DND-41 (cell line): ENCODE measurements at regions not wholly inside any gene's neighbourhood (a gene's known extent, or its start where the extent isn't known, plus 50 kb on each side); places are given as distances from the start of the nearest gene placed in this dataset.

ENCODE experiments used
- CTCF ChIP-seq: IDR thresholded peaks from 2 replicates; pipeline ENCODE4 v1.5.1; 2012; ENCODE audit warnings: borderline replicate concordance, low read length, moderate library complexity, mild to moderate bottlenecking; ENCODE audit not compliant: poor library complexity, severe bottlenecking; ENCODE audit errors: extremely low read depth
- EZH2 ChIP-seq: IDR thresholded peaks from 3 replicates; pipeline ENCODE4 v1.6.1; 2012; ENCODE audit warnings: borderline replicate concordance, low read depth, mild to moderate bottlenecking, moderate library complexity, low read length, inconsistent platforms; ENCODE audit not compliant: severe bottlenecking

GRCh38 chr1:87706779-87707228 lies 378.1 kb downstream of the LMO4 start:
- no peak for TF ChIP-seq EZH2
- TF ChIP-seq CTCF = no peak
